ENCODE measurements at regions not wholly inside any gene's neighbourhood (a gene's known extent, or its start where the extent isn't known, plus 50 kb on each side); places are given as distances from the start of the nearest gene placed in this dataset.

- no peaks in the 10 kb centered on the region for H3K27me3 ChIP-seq (replicated peaks in 1 of 7)
- no peaks in the 10 kb centered on the region for H3K36me3 ChIP-seq
- peaks cover 0 to 8% (median 0%) of the 10 kb centered on the region in 8 donors for H3K9me3 ChIP-seq
- DNase-seq: no peak
- intact Hi-C loops (cut with DNase I; ENCODE audit: low total_unique reads): no loop called here
- no peak for TF ChIP-seq CTCF (IDR thresholded peaks at IDR 0.05 in 8 of 11, conservative IDR thresholded peaks at IDR 0.05 in 3 of 11)
- no peak for TF ChIP-seq POLR2A (IDR thresholded peaks at IDR 0.05)
- no peak for TF ChIP-seq POLR2AphosphoS5 (IDR thresholded peaks at IDR 0.05)
- no peak overlapping the region for H3K27ac ChIP-seq
- 85 to 96% (median 92%) methylated on average over 7 to 21 of the region's 21 CpGs for WGBS, 5 donors
- no peaks in the 10 kb centered on the region for H3K4me1 ChIP-seq
- no peak overlapping the region for H3K4me3 ChIP-seq
These were observed 91.7 kb upstream of the ACVR1 start for GRCh38 chr2:157967856-157968255.

GRCh38 chr2:157959249-157959648 is 83.1 kb upstream of the ACVR1 start:
- no peak for DNase-seq
- intact Hi-C loops (cut with DNase I; ENCODE audit: low total_unique reads): no loop called here
- 84 to 94% (median 91%) methylated on average over 3 of the region's 3 CpGs for WGBS, 5 donors
- H3K4me1 ChIP-seq: no peaks in the 10 kb centered on the region
- no peak overlapping the region for H3K4me3 ChIP-seq
- H3K27me3 ChIP-seq (replicated peaks in 1 of 7): no peaks in the 10 kb centered on the region
- no peaks in the 10 kb centered on the region for H3K36me3 ChIP-seq
- H3K27ac ChIP-seq: no peak overlapping the region
- peaks cover 4 to 54% (median 46%) of the 10 kb centered on the region in 8 donors for H3K9me3 ChIP-seq
- TF ChIP-seq POLR2A (IDR thresholded peaks at IDR 0.05): no peak
- TF ChIP-seq POLR2AphosphoS5 (IDR thresholded peaks at IDR 0.05): no peak
- no peak for TF ChIP-seq CTCF (IDR thresholded peaks at IDR 0.05 in 8 of 11, conservative IDR thresholded peaks at IDR 0.05 in 3 of 11)

- no peak overlapping the region for H3K27ac ChIP-seq
- no peaks in the 10 kb centered on the region for H3K27me3 ChIP-seq (replicated peaks in 1 of 7)
- intact Hi-C loops (cut with DNase I; ENCODE audit: low total_unique reads): no loop called here
- H3K4me1 ChIP-seq: no peaks in the 10 kb centered on the region
- no peak for TF ChIP-seq CTCF (IDR thresholded peaks at IDR 0.05 in 8 of 11, conservative IDR thresholded peaks at IDR 0.05 in 3 of 11)
- no peak for TF ChIP-seq POLR2AphosphoS5 (IDR thresholded peaks at IDR 0.05)
- TF ChIP-seq POLR2A (IDR thresholded peaks at IDR 0.05): no peak
- H3K9me3 ChIP-seq: peaks cover 4 to 53% (median 46%) of the 10 kb centered on the region in 8 donors
- H3K36me3 ChIP-seq: no peaks in the 10 kb centered on the region
- 31 to 83% (median 66%) methylated on average over 3 of the region's 3 CpGs for WGBS, 5 donors
- no peak for DNase-seq
- no peak overlapping the region for H3K4me3 ChIP-seq
These were observed 81.5 kb upstream of the ACVR1 start for GRCh38 chr2:157957596-157957995.

- Histone ChIP-seq H3K4me1 (no peaks in the 10 kb centered on the region), H3K36me3 (no peaks in the 10 kb centered on the region), H3K27me3 (replicated peaks in 1 of 7) (no peaks in the 10 kb centered on the region), H3K27ac (no peak overlapping the region), H3K9me3 (peaks cover 1 to 29% (median 26%) of the 10 kb centered on the region in 8 donors), H3K4me3 (no peak overlapping the region)
- no peak for TF ChIP-seq POLR2AphosphoS5 (IDR thresholded peaks at IDR 0.05)
- no peak for TF ChIP-seq CTCF (IDR thresholded peaks at IDR 0.05 in 8 of 11, conservative IDR thresholded peaks at IDR 0.05 in 3 of 11)
- no peak for TF ChIP-seq POLR2A (IDR thresholded peaks at IDR 0.05)
- WGBS, 5 donors: 68 to 91% (median 74%) methylated on average over 4 of the region's 4 CpGs
- intact Hi-C loops (cut with DNase I; ENCODE audit: low total_unique reads): no loop called here
- no peak for DNase-seq
These were observed 76.4 kb upstream of the ACVR1 start for GRCh38 chr2:157952558-157952957.
